ENCODE measurements at regions not wholly inside any gene's neighbourhood (a gene's known extent, or its start where the extent isn't known, plus 50 kb on each side); places are given as distances from the start of the nearest gene placed in this dataset.

GRCh38 chr22:27573280-27574001, 228.1 kb downstream of the MN1 start:
- TF ChIP-seq GATA3 (IDR thresholded peaks at IDR 0.05; ENCODE audit: low read depth, low read length) (no peak), GATA2 (IDR thresholded peaks at IDR 0.05; ENCODE audit: low read depth, low read length) (no peak)
